GM12874 (cell line): ENCODE measurements at regions not wholly inside any gene's neighbourhood (a gene's known extent, or its start where the extent isn't known, plus 50 kb on each side); places are given as distances from the start of the nearest gene placed in this dataset.

Experiments used
- CTCF ChIP-seq: IDR thresholded peaks from 2 replicates; pipeline ENCODE4 v1.5.1; 2011; ENCODE audit warnings: low read depth, mild to moderate bottlenecking, control low read depth, low read length, moderate library complexity; ENCODE audit not compliant: insufficient read depth

- no peak for TF ChIP-seq CTCF
These were observed 368.8 kb downstream of the GASK1B start for GRCh38 chr4:157803845-157804521.

GRCh38 chr4:157803421-157803820, 369.4 kb downstream of the GASK1B start:
- TF ChIP-seq CTCF: no peak

GRCh38 chr4:157795495-157795894, 377.3 kb downstream of the GASK1B start:
- TF ChIP-seq CTCF: no peak

GRCh38 chr4:157792716-157793115, 380.1 kb downstream of the GASK1B start:
- TF ChIP-seq CTCF: no peak

- no peak for TF ChIP-seq CTCF
These were observed 381.6 kb downstream of the GASK1B start for GRCh38 chr4:157791236-157791635.

- TF ChIP-seq CTCF: no peak
These were observed 385.2 kb downstream of the GASK1B start for GRCh38 chr4:157787618-157788017.

- no peak for TF ChIP-seq CTCF
These were observed 391.5 kb downstream of the GASK1B start for GRCh38 chr4:157781361-157781760.
